GM18867 (cell line): ENCODE measurements at regions not wholly inside any gene's neighbourhood (a gene's known extent, or its start where the extent isn't known, plus 50 kb on each side); places are given as distances from the start of the nearest gene placed in this dataset.

Experiments used
- ATAC-seq: cut with Tn5 transposase; IDR thresholded peaks from one replicate; pipeline ENCODE4 v1.9.1; 2021; ENCODE audit warnings: mild to moderate bottlenecking, moderate library complexity; ENCODE audit not compliant: unreplicated experiment

GRCh38 chr2:157046396-157046795 is 211.1 kb upstream of the GALNT5 start:
- ATAC-seq = peak; percentile 72

- ATAC-seq = peak; percentile 57
These were observed 204.8 kb upstream of the GALNT5 start for GRCh38 chr2:157052685-157053224.

DNA sequence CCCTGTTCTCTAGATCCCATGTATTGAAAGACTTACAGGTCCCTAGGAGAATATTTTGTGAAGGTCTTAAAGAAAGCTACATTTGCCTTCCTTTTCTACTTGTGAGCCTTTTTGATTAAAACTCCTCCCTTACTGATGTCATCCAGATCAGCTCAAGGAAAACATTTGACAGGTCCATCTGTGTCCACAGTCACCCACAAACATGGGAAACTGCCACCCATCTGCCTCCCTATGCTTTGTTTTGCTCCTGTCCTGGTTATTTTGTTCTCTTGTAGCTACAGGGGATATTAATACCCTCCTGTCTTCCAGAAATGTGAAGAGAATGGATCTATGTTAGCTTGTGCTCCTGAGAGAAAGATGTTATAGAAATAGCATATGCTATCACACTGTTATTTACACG is 203.6 kb upstream of the GALNT5 start:
- no peak for ATAC-seq

DNA sequence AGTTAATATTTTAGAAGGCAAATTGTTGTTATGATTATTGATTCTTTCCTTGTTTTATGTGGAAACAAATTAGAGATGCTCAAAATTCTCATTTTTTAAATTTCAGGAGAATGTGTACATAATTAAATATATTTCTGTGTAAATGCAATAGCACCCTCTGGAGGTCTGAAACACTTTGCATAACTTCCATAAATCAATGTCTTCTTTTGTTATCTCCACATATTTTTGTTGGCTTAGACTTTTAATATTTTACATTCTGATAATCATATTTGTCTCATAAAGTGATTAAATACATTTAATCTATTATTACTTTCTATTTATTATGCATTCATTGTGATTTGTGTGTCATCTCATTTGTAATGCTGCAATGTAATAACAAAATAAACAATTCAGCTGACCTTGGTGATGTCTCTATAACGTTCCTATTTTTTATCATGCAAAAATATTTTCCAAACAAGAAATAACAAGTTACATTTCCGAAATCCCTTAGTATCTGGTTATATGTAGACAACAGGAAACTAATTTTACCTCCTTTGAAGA is 201.8 kb upstream of the GALNT5 start:
- ATAC-seq = no peak

GRCh38 chr2:157056200-157056676 is 201.3 kb upstream of the GALNT5 start:
- no peak for ATAC-seq

- no peak for ATAC-seq
These were observed 199.3 kb upstream of the GALNT5 start for GRCh38 chr2:157058161-157058560.

GRCh38 chr2:157059036-157059435 is 198.5 kb upstream of the GALNT5 start:
- ATAC-seq = peak; percentile 52

GRCh38 chr2:157061799-157062198 is 195.7 kb upstream of the GALNT5 start:
- peak; percentile 93 for ATAC-seq

DNA sequence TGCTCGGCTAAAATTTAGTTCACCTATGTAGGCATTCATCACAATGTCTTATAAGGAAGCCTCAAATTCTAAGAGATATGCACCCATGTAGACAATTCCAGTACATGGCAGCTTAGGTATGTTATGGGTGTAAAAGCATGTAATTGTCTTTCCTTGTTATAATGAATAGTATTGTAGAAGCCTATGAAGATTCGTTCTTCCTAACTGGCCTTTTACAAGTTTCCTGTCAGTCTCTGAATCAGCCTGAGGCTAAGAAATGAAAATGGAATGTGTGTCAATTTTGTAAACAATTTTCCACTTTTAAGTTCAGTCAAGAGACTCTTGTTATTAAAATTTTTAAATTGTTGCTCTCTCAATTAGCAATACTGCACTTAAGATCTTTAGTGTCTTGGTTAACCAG is 189.9 kb upstream of the GALNT5 start:
- ATAC-seq = no peak

GRCh38 chr2:157068237-157068636 is 189.3 kb upstream of the GALNT5 start:
- ATAC-seq = no peak

DNA sequence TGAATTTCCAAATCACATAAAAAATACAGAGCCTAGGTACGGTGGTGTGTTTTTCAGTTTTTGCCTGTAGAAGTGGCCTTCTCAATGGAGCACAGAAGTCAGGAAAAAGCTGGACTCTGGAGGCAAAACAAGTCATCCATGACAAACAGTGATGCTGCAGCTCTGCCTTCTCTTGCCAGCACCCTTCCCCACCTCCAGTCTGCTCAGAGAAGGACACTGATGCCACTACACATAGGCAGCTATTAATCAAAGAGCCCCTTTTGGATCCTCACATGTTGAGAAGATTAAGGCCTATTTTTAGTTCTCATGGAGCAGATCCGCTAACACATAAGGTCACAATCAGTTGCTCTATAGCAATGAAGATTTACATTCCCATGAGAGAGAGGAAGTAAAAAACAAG is 181.6 kb upstream of the GALNT5 start:
- no peak for ATAC-seq

DNA sequence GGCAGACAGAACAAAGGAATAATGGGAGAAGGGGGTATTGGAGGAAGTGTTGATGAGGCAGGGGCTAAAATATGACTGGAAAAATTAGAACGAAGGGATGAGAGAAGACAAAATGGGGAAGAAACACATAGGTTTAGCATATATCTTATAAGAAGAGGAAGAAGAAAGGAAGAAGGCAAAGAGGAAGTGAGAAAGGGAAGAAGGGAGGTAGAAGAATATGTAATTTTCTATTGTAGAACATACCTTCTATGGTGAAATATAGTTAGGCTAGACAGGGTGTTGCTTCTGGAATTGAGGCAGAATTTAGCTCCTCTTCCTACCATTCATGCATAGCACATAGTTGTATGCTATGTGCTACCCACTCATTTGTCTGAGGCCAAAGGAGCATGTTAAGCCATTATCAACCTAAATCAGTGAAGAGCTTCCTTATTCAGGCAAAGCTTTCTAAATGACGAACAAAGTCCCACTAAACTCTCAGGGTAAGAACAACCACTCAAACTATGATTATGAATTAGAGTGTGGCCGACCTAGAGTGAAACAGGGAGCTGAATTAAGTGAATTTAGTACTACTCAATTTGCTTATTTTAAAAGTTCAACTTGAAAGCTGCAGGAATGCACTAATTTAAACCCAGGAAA is 180.9 kb upstream of the GALNT5 start:
- ATAC-seq = peak; percentile 78

- no peak for ATAC-seq
These were observed 179.7 kb upstream of the GALNT5 start for GRCh38 chr2:157077753-157078350.

- no peak for ATAC-seq
These were observed 174.6 kb upstream of the GALNT5 start for GRCh38 chr2:157082950-157083349.

GRCh38 chr2:157085522-157085921 is 172.0 kb upstream of the GALNT5 start:
- ATAC-seq = no peak

- ATAC-seq = no peak
These were observed 170.0 kb upstream of the GALNT5 start for GRCh38 chr2:157087373-157088002.

GRCh38 chr2:157093666-157094065 is 163.8 kb upstream of the GALNT5 start:
- ATAC-seq = no peak

GRCh38 chr2:157105372-157105771 is 152.1 kb upstream of the GALNT5 start:
- no peak for ATAC-seq

DNA sequence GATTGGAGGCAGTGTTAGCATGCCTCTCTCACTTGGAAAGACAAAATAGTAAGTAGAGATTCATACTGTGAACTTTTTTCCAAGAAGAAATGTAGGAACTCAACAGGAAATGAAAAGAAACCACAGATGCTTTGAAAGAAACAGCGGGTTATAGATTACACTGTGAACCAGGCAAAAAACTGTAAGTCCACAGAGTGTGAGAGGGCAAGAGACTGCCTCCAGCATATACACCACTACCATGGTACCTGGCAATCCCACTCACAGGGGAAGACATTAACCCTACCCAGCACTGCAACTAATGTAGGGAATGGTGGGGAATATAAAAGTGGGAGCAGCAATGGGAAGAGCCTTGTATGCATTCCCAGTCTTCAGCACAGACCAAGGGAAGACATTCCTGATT is 150.6 kb upstream of the GALNT5 start:
- no peak for ATAC-seq

DNA sequence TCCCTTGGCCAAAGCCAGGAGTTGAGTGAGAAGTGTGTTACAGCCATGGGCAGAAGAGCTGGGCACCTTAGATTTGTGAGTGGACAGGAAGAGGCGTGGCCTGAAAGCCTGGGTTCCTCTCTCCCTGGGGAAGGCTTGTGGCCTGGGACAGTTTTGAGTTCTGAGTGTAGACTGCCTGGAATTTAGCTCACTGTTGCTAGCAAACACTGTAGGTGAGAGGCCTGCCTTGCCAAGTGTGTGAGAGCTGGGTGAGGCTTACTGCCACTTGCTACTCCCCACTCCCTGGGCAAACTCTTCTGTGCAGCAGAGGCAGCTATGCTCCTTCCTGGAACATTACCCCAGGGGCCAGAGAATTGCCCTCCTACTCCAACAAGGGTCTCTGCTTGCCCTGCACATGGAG is 150.0 kb upstream of the GALNT5 start:
- ATAC-seq = no peak

DNA sequence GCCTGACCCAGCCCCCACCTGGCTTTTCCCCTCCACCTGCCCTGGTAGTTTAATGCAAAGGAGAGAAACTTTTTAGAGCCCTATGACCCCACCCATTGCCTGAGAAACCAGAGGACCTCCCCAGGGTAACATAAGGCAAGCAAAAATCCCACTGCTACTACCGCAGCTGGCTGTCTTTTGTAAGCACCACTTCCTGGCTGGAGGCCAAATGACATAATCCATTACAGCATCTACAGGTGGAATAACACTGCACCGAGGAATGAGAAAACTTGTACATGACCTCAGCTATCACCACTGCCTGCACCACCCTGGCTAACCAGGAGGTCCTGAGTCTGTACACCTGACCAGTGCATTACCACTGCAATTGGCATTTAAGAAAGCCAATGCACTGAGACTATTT is 149.6 kb upstream of the GALNT5 start:
- no peak for ATAC-seq

- no peak for ATAC-seq
These were observed 134.7 kb upstream of the GALNT5 start for GRCh38 chr2:157122776-157123175.
